ENCODE measurements at regions not wholly inside any gene's neighbourhood (a gene's known extent, or its start where the extent isn't known, plus 50 kb on each side); places are given as distances from the start of the nearest gene placed in this dataset.

- TF ChIP-seq CTCF (conservative IDR thresholded peaks at IDR 0.05; ENCODE audit: low read length) (no peak), EZH2phosphoT487 (IDR thresholded peaks at IDR 0.05; ENCODE audit: borderline replicate concordance) (no peak)
Measured at GRCh38 chr12:59999291-59999690, 403.5 kb downstream of the SLC16A7 start.

Measured in Loucy (cell line).